GM12873 (cell line): ENCODE measurements at regions not wholly inside any gene's neighbourhood (a gene's known extent, or its start where the extent isn't known, plus 50 kb on each side); places are given as distances from the start of the nearest gene placed in this dataset.

Experiments used
- CTCF ChIP-seq: IDR thresholded peaks from 2 replicates; pipeline ENCODE4 v1.5.1; 2012; ENCODE audit warnings: low read depth, mild to moderate bottlenecking, moderate library complexity, low read length, control low read depth; ENCODE audit not compliant: insufficient read depth; ENCODE audit errors: missing control alignments

DNA sequence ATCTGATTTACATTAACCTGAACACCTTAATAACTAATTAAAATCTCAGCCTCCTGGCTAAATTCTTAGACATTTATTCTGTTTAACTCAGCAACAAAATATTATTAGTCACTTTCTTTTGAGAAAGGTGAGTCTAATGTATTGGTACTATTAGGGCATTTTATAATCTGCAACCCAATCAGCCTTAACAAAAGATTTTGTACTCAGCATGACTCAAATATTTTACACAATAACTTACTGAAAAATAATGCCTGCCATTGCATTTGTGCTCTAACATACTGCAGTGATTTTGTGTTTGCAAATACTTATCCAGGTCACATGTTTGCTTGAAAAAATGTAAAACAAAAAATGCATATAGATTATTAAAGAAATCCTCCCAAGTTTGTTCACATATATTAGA, 1129.9 kb downstream of the TAF11L14 start:
- no peak for TF ChIP-seq CTCF

- no peak for TF ChIP-seq CTCF
Observed at GRCh38 chr5:18765304-18765703, 1131.0 kb downstream of the TAF11L14 start.

GRCh38 chr5:18771097-18771610, 1136.9 kb downstream of the TAF11L14 start:
- TF ChIP-seq CTCF = no peak

DNA sequence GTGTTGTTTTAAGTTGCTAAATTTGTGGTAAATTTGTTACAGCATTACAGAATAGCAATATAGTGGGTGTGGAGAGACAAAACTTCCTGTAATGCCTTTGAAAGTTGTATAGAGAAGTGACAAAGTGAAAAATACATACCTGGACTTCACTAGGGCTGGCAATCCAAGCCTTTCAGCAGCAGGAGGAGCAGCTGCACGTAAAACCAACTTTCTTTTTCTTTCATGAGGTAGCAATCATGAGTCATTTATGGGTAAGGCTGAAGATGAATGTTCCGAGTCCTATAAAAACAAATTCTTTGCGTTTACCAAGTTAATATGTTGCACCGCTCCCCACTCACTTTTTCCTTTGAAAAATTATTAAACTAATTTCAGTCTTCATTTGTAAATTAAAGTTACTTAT, 1138.2 kb downstream of the TAF11L14 start:
- no peak for TF ChIP-seq CTCF

DNA sequence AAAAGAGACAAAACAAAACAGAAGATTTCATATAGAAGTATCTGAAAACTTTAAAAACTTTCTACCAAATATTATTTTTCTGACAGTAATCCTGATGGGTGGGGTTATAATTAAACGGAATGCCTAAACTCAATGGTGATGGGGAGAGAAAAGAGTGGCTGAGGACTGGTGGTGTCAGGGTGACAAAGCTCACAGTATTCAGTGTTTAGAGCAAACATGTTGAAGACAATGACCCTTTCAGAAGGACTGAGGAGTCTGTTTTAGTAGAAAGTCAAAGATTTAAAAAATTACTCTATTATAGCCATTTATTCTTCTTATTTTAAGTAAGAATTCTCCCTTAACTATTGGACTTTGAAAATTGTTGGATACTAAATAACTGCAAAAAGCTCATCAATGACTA, 1144.0 kb downstream of the TAF11L14 start:
- no peak for TF ChIP-seq CTCF

DNA sequence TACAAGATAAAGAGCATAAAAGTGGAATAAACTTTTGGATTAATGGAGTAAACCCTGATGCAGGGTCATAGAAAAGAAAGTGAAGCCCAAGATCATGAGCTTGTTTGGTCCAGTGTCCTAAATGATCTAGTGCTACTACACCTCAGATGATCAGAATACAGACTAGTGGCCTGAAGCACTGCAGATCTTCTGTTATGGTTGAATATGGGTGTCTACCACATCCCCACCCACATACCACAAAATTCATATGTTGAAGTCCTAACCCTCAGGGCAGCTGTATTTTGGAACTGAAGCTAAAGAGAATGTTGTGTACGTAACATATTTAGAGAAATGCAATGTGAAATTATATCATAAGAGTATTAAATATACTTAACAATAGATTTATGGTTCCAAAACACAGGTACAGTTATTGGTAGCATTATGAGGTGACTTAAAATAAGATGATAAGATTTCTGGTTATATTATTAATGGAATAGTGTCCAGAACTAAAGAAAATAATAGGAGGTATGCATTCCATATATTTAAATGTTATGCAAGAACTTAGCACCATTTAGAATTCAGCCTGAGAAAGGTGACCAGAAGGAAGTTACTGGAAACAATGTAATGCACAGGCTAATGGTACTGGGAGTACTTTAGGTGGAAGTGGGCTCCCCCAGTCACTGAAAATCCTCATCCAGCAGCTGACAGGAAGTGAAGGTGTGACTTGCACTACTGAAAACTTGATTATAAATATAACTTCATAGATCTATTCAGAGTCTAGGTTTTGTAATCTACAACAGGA, 1155.1 kb downstream of the TAF11L14 start:
- TF ChIP-seq CTCF = no peak

DNA sequence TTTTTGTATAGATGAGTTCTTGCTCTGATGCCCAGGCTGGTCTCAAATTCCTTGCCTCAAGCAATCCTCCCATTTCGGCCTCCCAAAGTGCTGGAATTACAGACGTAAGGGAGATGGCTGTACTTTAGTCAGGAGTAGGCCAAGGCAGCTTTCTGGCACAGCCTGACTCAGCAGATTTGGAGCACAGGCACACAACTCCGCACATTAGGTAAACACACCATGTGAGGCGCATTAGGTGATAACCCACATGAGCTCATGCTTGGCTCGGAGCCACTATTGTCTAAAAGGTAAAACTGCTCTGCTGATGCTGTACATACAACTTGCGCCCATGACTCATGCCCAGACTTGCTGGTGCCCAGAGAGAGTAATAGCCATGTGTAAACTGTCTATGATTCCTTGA, 1157.9 kb downstream of the TAF11L14 start:
- no peak for TF ChIP-seq CTCF

- TF ChIP-seq CTCF = no peak
Observed at GRCh38 chr5:18797222-18797621, 1163.0 kb downstream of the TAF11L14 start.
